Fibroblast of lung (primary cell): ENCODE measurements at regions not wholly inside any gene's neighbourhood (a gene's known extent, or its start where the extent isn't known, plus 50 kb on each side); places are given as distances from the start of the nearest gene placed in this dataset.

ENCODE experiments used
- DNase-seq, 2 donors: peaks; one replicate each; pipeline versions ENCODE4 v3.0.0 to v3.0.0-alpha.2; 2010; ENCODE audit warnings: low read depth in 2 of 2
- H2AFZ ChIP-seq: 2 replicates; pipeline ENCODE4 v1.5.1; 2012; ENCODE audit warnings: low read length, control low read depth, inconsistent platforms
- H3K27ac ChIP-seq: 2 replicates; pipeline ENCODE4 v1.5.1; 2011; ENCODE audit warnings: low read length, control low read depth; ENCODE audit not compliant: insufficient read depth
- H3K27me3 ChIP-seq: 2 replicates; pipeline ENCODE4 v1.5.1; 2011; ENCODE audit warnings: mild to moderate bottlenecking, low read length; ENCODE audit not compliant: control insufficient read depth, insufficient read depth
- H3K36me3 ChIP-seq: 2 replicates; pipeline ENCODE4 v1.5.1; 2011; ENCODE audit warnings: low read length; ENCODE audit not compliant: control insufficient read depth, insufficient read depth
- H3K4me1 ChIP-seq: 2 replicates; pipeline ENCODE4 v1.5.1; 2011; ENCODE audit warnings: low read length; ENCODE audit not compliant: control insufficient read depth, insufficient read depth; ENCODE audit errors: extremely low read depth
- H3K4me2 ChIP-seq: 2 replicates; pipeline ENCODE4 v1.5.1; 2011; ENCODE audit warnings: low read length, control low read depth; ENCODE audit not compliant: insufficient read depth; ENCODE audit errors: extremely low read depth
- H3K4me3 ChIP-seq, 4 experiments: fragments of 200-600 bp in 1 of 4; sonication (generic) in 1 of 4; replicated peaks in 1 of 4; 2 replicates each; pipeline ENCODE4 v1.5.1; 2011 to 2016; ENCODE audit warnings: low read length in 4 of 4, low read depth in 3 of 4, mild to moderate bottlenecking in 3 of 4, control low read depth in 2 of 4, inconsistent platforms in 1 of 4, mixed read lengths in 1 of 4; ENCODE audit not compliant: insufficient read depth in 1 of 4; ENCODE audit errors: control extremely low read depth in 1 of 4
- H3K79me2 ChIP-seq: 2 replicates; pipeline ENCODE4 v1.5.1; 2012; ENCODE audit warnings: mild to moderate bottlenecking, low read length, inconsistent platforms; ENCODE audit not compliant: control insufficient read depth, insufficient read depth
- H3K9ac ChIP-seq: 2 replicates; pipeline ENCODE4 v1.5.1; 2011; ENCODE audit warnings: mild to moderate bottlenecking, low read length, control low read depth; ENCODE audit not compliant: insufficient read depth
- H3K9me3 ChIP-seq: 2 replicates; pipeline ENCODE4 v1.5.1; 2012; ENCODE audit warnings: low read depth, low read length; ENCODE audit not compliant: control insufficient read depth, insufficient read depth
- H4K20me1 ChIP-seq: 2 replicates; pipeline ENCODE4 v1.5.1; 2011; ENCODE audit warnings: low read length; ENCODE audit not compliant: control insufficient read depth, insufficient read depth; ENCODE audit errors: extremely low read depth
- CTCF ChIP-seq, 2 donors: IDR thresholded peaks in 1 of 2; conservative IDR thresholded peaks in 1 of 2; 1 replicate in 1 of 2; 2 replicates in 1 of 2; pipeline ENCODE4 v1.5.1; 2011 to 2012; ENCODE audit warnings: low read length in 2 of 2, control low read depth in 1 of 2, inconsistent platforms in 1 of 2, low read depth in 1 of 2, mild to moderate bottlenecking in 1 of 2
- EZH2 ChIP-seq: IDR thresholded peaks from 2 replicates; pipeline ENCODE4 v1.5.1; 2012; ENCODE audit warnings: low read length, control low read depth, mild to moderate bottlenecking; ENCODE audit errors: missing control alignments

DNA sequence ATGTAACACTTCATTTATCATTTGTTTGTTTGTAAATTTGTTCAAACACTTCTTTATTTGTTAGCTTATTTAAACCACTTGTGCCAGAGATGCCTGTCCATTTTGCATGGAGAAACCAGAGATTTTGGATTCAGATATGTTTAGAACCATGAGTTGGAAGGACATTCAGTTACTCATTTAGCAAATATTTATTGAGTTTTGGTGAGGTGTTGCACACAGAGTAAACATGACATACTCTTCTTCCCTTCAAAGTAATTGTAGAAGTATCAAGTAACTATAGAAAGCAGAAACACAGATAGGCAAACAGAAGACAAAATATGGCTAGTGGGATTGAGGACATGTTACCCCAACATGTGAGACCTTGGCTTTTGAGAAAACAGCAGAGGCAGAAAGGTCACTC lies 136.8 kb upstream of the USP25 start:
- Histone ChIP-seq H3K4me2 (no peak overlapping the region), H3K79me2 (no peaks in the 10 kb centered on the region), H3K9ac (no peak overlapping the region), H3K9me3 (no peaks in the 10 kb centered on the region), H3K27ac (no peak overlapping the region), H3K27me3 (no peaks in the 10 kb centered on the region), H2AFZ (no peak overlapping the region), H3K4me3 (no peak overlapping the region), H3K4me1 (no peaks in the 10 kb centered on the region), H4K20me1 (no peaks in the 10 kb centered on the region), H3K36me3 (no peaks in the 10 kb centered on the region)
- no peak for DNase-seq
- TF ChIP-seq EZH2 (no peak), CTCF (conservative IDR thresholded peaks at IDR 0.05 in 1 of 2, IDR thresholded peaks at IDR 0.05 in 1 of 2; ENCODE audit: low read depth in 1 of 2, low read length in 2 of 2) (no peak)

DNA sequence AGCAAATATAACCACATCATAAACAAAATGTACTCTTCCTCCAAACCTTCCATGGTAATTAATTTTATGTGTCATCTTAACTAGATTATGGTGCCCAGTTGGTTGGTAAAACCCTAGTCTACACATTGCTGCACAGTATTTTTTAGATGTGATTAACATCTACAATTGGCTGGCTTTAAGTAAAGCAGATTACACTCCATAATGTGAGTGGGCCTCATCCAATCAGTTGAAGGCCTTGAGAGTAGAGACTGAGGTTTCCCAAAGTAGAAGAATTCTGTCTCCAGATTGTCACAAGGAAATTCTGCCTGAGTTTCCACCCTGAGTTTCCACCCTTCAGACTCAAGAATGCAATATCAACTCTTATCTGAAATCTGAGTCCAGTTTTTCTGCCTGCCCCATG lies 128.4 kb upstream of the USP25 start:
- no peak overlapping the region for H3K9ac ChIP-seq
- no peaks in the 10 kb centered on the region for H3K27me3 ChIP-seq
- H3K4me1 ChIP-seq, result no peaks in the 10 kb centered on the region
- no peaks in the 10 kb centered on the region for H3K79me2 ChIP-seq
- H3K9me3 ChIP-seq, result no peaks in the 10 kb centered on the region
- TF ChIP-seq CTCF (conservative IDR thresholded peaks at IDR 0.05 in 1 of 2, IDR thresholded peaks at IDR 0.05 in 1 of 2; ENCODE audit: low read depth in 1 of 2, low read length in 2 of 2) (no peak), EZH2 (no peak)
- no peak overlapping the region for H3K4me3 ChIP-seq
- no peak overlapping the region for H2AFZ ChIP-seq
- H4K20me1 ChIP-seq, result no peaks in the 10 kb centered on the region
- no peaks in the 10 kb centered on the region for H3K36me3 ChIP-seq
- H3K4me2 ChIP-seq, result no peak overlapping the region
- no peak for DNase-seq
- no peak overlapping the region for H3K27ac ChIP-seq

DNA sequence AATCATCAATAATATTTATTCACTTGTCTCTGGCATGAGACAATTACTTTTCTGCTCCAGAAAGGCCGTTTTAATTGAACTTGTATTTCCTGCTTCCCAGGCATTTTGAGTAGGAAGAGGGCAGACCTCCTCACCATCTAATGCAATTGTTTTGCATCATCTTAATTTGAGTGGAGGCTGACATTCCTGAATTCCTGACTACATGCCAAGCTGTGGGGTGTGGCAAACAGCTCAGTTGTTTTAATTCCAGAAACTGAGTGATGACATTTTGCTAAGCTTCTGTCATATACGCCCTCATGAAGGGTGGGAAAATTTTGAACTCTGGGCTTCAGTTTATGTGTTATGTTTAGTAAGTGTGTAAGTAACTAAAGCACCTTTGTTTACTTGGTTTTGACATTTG lies 125.4 kb upstream of the USP25 start:
- Histone ChIP-seq H3K27ac (no peak overlapping the region), H3K4me3 (no peak overlapping the region), H3K79me2 (no peaks in the 10 kb centered on the region), H2AFZ (no peak overlapping the region), H3K36me3 (no peaks in the 10 kb centered on the region), H3K27me3 (no peaks in the 10 kb centered on the region), H3K9me3 (no peaks in the 10 kb centered on the region), H3K9ac (no peak overlapping the region), H3K4me2 (no peak overlapping the region), H3K4me1 (no peaks in the 10 kb centered on the region), H4K20me1 (no peaks in the 10 kb centered on the region)
- DNase-seq, result peak; percentile 68 to 70
- TF ChIP-seq EZH2, result no peak
- TF ChIP-seq CTCF (conservative IDR thresholded peaks at IDR 0.05 in 1 of 2, IDR thresholded peaks at IDR 0.05 in 1 of 2; ENCODE audit: low read depth in 1 of 2, low read length in 2 of 2), result no peak
